Left lung (tissue), 4 donors: ENCODE measurements at regions not wholly inside any gene's neighbourhood (a gene's known extent, or its start where the extent isn't known, plus 50 kb on each side); places are given as distances from the start of the nearest gene placed in this dataset.

Source experiments
- ATAC-seq: fragments of 200-7000 bp; cut with Tn5 transposase; one replicate; pipeline ENCODE4 v1.9.1; 2020; ENCODE audit warnings: moderate library complexity
- DNase-seq, 4 donors: peaks; one replicate each; pipeline ENCODE4 v3.0.0-alpha.2; 2013 to 2020
- H3K27ac ChIP-seq, 2 donors: fragments of 200-600 bp; sonication (generic) in 1 of 2; one replicate each; pipeline versions ENCODE4 v1.5.0 to v1.8.0; 2020 to 2021
- H3K27me3 ChIP-seq, 2 donors: fragments of 200-600 bp; sonication (generic) in 1 of 2; one replicate each; pipeline versions ENCODE4 v1.5.0 to v1.8.0; 2020 to 2021
- H3K36me3 ChIP-seq, 2 donors: fragments of 200-600 bp; sonication (generic) in 1 of 2; one replicate each; pipeline versions ENCODE4 v1.5.0 to v1.8.0; 2020 to 2021
- H3K4me1 ChIP-seq, 2 donors: fragments of 200-600 bp; one replicate each; pipeline ENCODE4 v1.8.0; 2021
- H3K4me3 ChIP-seq, 2 donors: fragments of 200-600 bp; sonication (generic) in 1 of 2; one replicate each; pipeline versions ENCODE4 v1.5.0 to v1.8.0; 2020 to 2021; ENCODE audit warnings: mild to moderate bottlenecking in 1 of 2
- H3K9me3 ChIP-seq, 2 donors: fragments of 200-600 bp; sonication (generic) in 1 of 2; one replicate each; pipeline versions ENCODE4 v1.5.0 to v1.8.0; 2020 to 2021
- CTCF ChIP-seq, 2 donors: fragments of 200-600 bp; sonication (generic) in 1 of 2; IDR thresholded peaks; one replicate each; pipeline versions ENCODE4 v1.5.0 to v1.8.0; 2021; ENCODE audit warnings: antibody characterized with exemption in 2 of 2
- intact Hi-C, 2 donors: fragments of 100-400 bp; cut with DNase I; formaldehyde crosslinking; loops; one replicate each; pipeline versions ENCODE4 v1.11.2 to v1.14.2; 2022
- donor health status: DM: no; HTN: yes; CAD: no.
- donor health status: DM: no; HTN: no; CAD: no.

GRCh38 chr2:238703053-238703415 is 144.9 kb upstream of the TWIST2 start:
- ATAC-seq, result no peak
- H3K4me3 ChIP-seq, result no peak overlapping the region
- intact Hi-C loops, result no loop called here
- no peaks in the 10 kb centered on the region for H3K9me3 ChIP-seq
- H3K36me3 ChIP-seq, result no peaks in the 10 kb centered on the region
- H3K27me3 ChIP-seq, result no peaks in the 10 kb centered on the region
- no peak for DNase-seq
- H3K27ac ChIP-seq, result no peak overlapping the region
- no peak for TF ChIP-seq CTCF (IDR thresholded peaks at IDR 0.05)
- H3K4me1 ChIP-seq, result no peaks in the 10 kb centered on the region

DNA sequence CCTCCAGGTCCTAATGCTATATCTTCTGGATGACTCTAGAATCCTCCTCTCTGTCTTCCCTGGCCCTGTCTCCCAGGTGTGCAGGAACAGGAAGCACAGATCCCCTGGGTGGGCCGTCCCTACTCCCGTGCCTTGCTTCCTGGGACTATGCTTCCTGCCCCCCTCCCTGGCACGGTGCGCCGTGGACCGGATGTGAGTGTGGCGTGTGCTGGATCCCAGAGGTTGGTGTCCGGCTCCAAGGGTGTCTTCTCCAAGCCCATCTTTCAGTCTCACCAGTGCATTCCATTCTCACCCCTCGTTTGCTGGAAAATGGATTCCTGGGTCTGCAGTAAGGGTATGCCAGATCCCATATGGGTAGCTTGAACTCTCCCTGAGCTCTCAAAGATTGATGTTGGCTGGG is 144.4 kb upstream of the TWIST2 start:
- Histone ChIP-seq H3K4me3 (no peak overlapping the region), H3K27me3 (no peaks in the 10 kb centered on the region), H3K27ac (no peak overlapping the region), H3K36me3 (no peaks in the 10 kb centered on the region), H3K9me3 (no peaks in the 10 kb centered on the region), H3K4me1 (no peaks in the 10 kb centered on the region)
- intact Hi-C loops, result no loop called here
- ATAC-seq (no peak), DNase-seq (no peak)
- TF ChIP-seq CTCF (IDR thresholded peaks at IDR 0.05), result no peak

DNA sequence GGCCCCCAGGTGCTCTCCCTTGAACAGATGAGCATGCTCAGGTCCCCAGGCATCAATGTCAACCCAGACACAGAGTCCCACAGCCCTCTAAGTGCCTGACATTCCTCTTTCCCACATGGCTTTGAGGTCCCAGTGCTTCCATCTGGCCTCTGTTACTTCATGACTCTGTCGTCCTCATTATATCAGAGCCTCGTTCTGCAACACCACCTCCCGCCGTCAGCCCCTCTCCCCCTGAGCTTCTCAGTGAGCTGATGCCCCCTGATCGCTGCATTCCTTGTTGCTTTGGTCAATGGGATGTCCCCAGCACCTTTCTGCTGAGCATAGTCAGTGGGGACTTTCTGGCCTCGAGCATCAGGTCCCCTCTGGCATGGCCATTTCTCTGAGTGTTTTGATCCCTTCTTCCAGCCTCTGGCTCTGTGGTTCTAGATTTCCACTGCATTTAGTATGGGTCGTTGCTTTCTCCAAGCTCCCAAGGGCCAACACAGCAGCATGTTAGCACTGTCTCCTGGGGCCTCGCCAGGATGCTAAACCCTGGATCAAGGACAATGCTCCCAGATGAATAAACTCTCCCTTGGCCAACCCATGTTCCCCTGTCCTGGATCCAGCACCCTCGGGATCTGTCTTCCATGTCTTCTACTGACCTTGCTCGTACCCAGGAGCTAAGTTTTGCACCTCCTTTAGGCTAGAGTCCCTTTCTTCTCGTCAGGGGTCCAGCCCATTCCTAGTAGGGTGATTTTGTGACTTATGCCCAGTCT is 143.2 kb upstream of the TWIST2 start:
- H3K4me3 ChIP-seq, result no peak overlapping the region
- no peaks in the 10 kb centered on the region for H3K36me3 ChIP-seq
- H3K9me3 ChIP-seq, result no peaks in the 10 kb centered on the region
- no peak for TF ChIP-seq CTCF (IDR thresholded peaks at IDR 0.05)
- ATAC-seq (no peak), DNase-seq (no peak)
- H3K27ac ChIP-seq, result no peak overlapping the region
- H3K27me3 ChIP-seq, result no peaks in the 10 kb centered on the region
- intact Hi-C loops, result no loop called here
- no peaks in the 10 kb centered on the region for H3K4me1 ChIP-seq

- no peak overlapping the region for H3K27ac ChIP-seq
- no peaks in the 10 kb centered on the region for H3K27me3 ChIP-seq
- ATAC-seq, result no peak
- no peaks in the 10 kb centered on the region for H3K4me1 ChIP-seq
- H3K9me3 ChIP-seq, result no peaks in the 10 kb centered on the region
- no peak overlapping the region for H3K4me3 ChIP-seq
- no peak for DNase-seq
- no peak for TF ChIP-seq CTCF (IDR thresholded peaks at IDR 0.05)
- H3K36me3 ChIP-seq, result no peaks in the 10 kb centered on the region
- intact Hi-C loops, result no loop called here
Observed at GRCh38 chr2:238706163-238706562, 141.7 kb upstream of the TWIST2 start.

- Histone ChIP-seq H3K27me3 (no peaks in the 10 kb centered on the region), H3K36me3 (no peaks in the 10 kb centered on the region), H3K4me1 (no peaks in the 10 kb centered on the region), H3K4me3 (no peak overlapping the region), H3K27ac (no peak overlapping the region), H3K9me3 (no peaks in the 10 kb centered on the region)
- intact Hi-C loops, result no loop called here
- no peak for TF ChIP-seq CTCF (IDR thresholded peaks at IDR 0.05)
- DNase-seq (no peak), ATAC-seq (no peak)
Observed at GRCh38 chr2:238706673-238707072, 141.2 kb upstream of the TWIST2 start.
